Activated B cell treated with CpG ODN at 0.5 μM for 24 hours (primary cell): ENCODE measurements at regions not wholly inside any gene's neighbourhood (a gene's known extent, or its start where the extent isn't known, plus 50 kb on each side); places are given as distances from the start of the nearest gene placed in this dataset.

Source experiments
- ATAC-seq: fragments of 200-7000 bp; cut with Tn5 transposase; one replicate; pipeline ENCODE4 v1.10.0; 2021; ENCODE audit warnings: low read depth, mild to moderate bottlenecking, moderate library complexity
- CTCF ChIA-PET: fragments of 350-600 bp; sonication (Branson Sonifier 250); formaldehyde crosslinking; loops from one replicate; lab custom pipeline; 2021; ENCODE audit warnings: antibody characterized with exemption; lab: Charles Lee
- POLR2A ChIA-PET: fragments of 350-600 bp; sonication (Branson Sonifier 250); formaldehyde crosslinking; loops from one replicate; lab custom pipeline; 2021; ENCODE audit warnings: antibody characterized with exemption; lab: Charles Lee
- DNase-seq: peaks from one replicate; pipeline ENCODE4 v3.0.0; 2022
- H3K27ac Mint-ChIP-seq: one replicate; pipeline ENCODE4 v1.8.0; 2020; ENCODE audit warnings: mixed read lengths
- H3K27me3 Mint-ChIP-seq: one replicate; pipeline ENCODE4 v1.8.0; 2021; ENCODE audit warnings: mixed read lengths
- H3K36me3 Mint-ChIP-seq: one replicate; pipeline ENCODE4 v1.8.0; 2021; ENCODE audit warnings: low read depth, mixed read lengths
- H3K4me1 Mint-ChIP-seq: one replicate; pipeline ENCODE4 v1.8.0; 2021; ENCODE audit warnings: mixed read lengths
- H3K4me3 Mint-ChIP-seq: one replicate; pipeline ENCODE4 v1.8.0; 2020; ENCODE audit warnings: mild to moderate bottlenecking, mixed read lengths
- H3K9me3 Mint-ChIP-seq: one replicate; pipeline ENCODE4 v1.8.0; 2020; ENCODE audit warnings: mixed read lengths
- intact Hi-C: fragments of 100-400 bp; cut with micrococcal nuclease; formaldehyde crosslinking; loops from one replicate; pipeline ENCODE4 v1.15.1; 2024
- TF ChIP-seq, protein P1 (sequence below): fragments of 200-600 bp; IDR thresholded peaks from one replicate; pipeline ENCODE4 v1.8.0; 2022; ENCODE audit warnings: antibody characterized with exemption, mild to moderate bottlenecking

DNA sequence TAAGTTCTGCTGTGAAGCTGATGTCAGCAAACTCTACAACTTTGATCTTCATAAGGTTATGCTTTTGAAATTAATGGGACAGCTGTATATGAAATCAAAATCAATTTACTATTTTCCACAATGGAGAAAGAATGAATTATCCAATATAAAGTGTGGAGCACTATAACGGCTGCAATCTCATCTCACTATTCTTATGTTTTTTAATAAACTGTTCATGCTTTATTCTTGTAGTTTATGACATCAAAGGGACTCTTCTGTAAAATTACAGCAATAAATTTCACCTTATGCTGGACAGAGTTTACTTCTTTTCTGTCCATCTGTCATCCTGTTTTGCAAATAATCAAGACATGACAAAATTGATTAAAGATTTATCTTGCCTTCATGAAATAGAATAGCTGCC is 192.5 kb downstream of the TECRL start:
- DNase-seq: no peak
- H3K27me3 Mint-ChIP-seq: no peaks in the 10 kb centered on the region
- H3K4me3 Mint-ChIP-seq: no peak overlapping the region
- H3K4me1 Mint-ChIP-seq: no peaks in the 10 kb centered on the region
- no peaks in the 10 kb centered on the region for H3K36me3 Mint-ChIP-seq
- CTCF ChIA-PET: no interaction called here
- intact Hi-C loops: no loop called here
- POLR2A ChIA-PET: no interaction called here
- TF ChIP-seq, protein P1, sequence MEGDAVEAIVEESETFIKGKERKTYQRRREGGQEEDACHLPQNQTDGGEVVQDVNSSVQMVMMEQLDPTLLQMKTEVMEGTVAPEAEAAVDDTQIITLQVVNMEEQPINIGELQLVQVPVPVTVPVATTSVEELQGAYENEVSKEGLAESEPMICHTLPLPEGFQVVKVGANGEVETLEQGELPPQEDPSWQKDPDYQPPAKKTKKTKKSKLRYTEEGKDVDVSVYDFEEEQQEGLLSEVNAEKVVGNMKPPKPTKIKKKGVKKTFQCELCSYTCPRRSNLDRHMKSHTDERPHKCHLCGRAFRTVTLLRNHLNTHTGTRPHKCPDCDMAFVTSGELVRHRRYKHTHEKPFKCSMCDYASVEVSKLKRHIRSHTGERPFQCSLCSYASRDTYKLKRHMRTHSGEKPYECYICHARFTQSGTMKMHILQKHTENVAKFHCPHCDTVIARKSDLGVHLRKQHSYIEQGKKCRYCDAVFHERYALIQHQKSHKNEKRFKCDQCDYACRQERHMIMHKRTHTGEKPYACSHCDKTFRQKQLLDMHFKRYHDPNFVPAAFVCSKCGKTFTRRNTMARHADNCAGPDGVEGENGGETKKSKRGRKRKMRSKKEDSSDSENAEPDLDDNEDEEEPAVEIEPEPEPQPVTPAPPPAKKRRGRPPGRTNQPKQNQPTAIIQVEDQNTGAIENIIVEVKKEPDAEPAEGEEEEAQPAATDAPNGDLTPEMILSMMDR: no peak
- H3K9me3 Mint-ChIP-seq: peaks cover 5% of the 10 kb centered on the region
- ATAC-seq: no peak
- no peak overlapping the region for H3K27ac Mint-ChIP-seq

DNA sequence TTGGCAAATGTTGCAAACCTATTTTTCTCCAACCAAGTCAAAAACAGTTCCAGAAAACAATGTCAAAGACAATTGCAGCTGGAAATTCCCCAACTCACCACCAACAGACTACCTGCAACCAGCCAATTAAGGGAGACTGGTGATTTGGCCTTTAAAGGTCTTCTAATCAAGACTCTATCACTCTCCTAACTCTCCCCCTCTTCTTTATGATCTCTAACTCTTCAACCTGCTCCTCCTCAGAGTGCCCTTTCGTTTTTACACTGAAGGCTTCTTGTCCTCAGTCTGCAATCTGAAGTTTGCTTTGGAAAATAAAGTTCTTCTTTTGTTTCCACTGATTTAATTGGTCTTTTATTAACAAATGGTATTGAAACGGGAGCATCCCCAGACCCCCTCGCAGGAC is 203.9 kb downstream of the TECRL start:
- TF ChIP-seq, protein P1: no peak
- ChIA-PET CTCF (no interaction called here), POLR2A (no interaction called here)
- no peak overlapping the region for H3K27ac Mint-ChIP-seq
- DNase-seq (no peak), ATAC-seq (no peak)
- no peak overlapping the region for H3K4me3 Mint-ChIP-seq
- intact Hi-C loops: no loop called here
- no peaks in the 10 kb centered on the region for H3K36me3 Mint-ChIP-seq
- H3K4me1 Mint-ChIP-seq: no peaks in the 10 kb centered on the region
- peaks cover 8% of the 10 kb centered on the region for H3K9me3 Mint-ChIP-seq
- no peaks in the 10 kb centered on the region for H3K27me3 Mint-ChIP-seq

DNA sequence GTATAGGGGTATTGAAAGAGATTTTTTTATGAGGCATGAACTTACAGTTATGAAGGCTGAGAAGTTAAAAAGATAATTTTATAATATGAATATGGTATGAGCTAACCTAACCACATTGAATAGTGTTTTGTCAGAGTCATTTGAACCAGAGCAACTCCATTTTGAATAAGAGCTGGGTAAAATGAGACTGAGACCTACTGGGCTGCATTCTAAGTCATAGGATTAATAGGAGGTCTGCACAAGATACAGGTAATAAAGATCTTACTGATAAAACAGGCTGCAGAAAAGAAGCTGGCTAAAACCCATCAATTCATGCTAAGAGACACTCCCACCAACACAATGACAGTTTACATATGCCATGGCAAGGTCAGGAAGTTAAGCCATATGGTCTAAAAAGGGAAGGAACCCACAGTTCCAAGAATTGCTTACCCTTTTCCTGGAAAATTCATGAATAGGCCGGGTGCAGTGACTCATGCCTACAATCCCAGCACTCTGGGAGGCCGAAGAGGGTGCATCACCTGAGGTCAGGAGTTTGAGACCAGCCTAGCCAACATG is 209.2 kb downstream of the TECRL start:
- H3K27me3 Mint-ChIP-seq: no peaks in the 10 kb centered on the region
- ChIA-PET CTCF (no interaction called here), POLR2A (no interaction called here)
- no peaks in the 10 kb centered on the region for H3K4me1 Mint-ChIP-seq
- intact Hi-C loops: no loop called here
- H3K36me3 Mint-ChIP-seq: no peaks in the 10 kb centered on the region
- no peak overlapping the region for H3K27ac Mint-ChIP-seq
- H3K9me3 Mint-ChIP-seq: peaks cover 3% of the 10 kb centered on the region
- no peak for ATAC-seq
- no peak for DNase-seq
- TF ChIP-seq, protein P1: no peak
- H3K4me3 Mint-ChIP-seq: no peak overlapping the region

DNA sequence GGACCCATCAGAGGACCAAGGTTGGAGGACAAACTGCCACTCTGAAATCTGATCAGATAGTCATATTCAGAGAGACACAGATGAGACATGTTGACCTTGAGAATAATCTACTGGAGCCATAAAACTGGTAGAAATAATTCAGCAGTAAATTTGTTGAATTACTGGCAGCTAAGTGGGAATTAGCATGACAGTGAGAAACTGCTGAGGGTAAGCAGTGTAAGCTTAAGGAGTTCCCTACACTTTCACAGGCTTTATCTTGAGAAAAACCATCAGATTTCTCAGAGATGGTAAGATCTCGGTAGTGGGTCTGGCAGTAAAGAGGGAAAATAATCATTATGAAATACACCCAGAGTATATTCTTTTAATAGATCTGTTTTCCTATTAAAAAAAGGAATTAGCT is 213.7 kb downstream of the TECRL start:
- Mint-ChIP-seq H3K4me1 (no peaks in the 10 kb centered on the region), H3K4me3 (no peak overlapping the region), H3K36me3 (no peaks in the 10 kb centered on the region), H3K27ac (no peak overlapping the region), H3K9me3 (peaks cover 4% of the 10 kb centered on the region), H3K27me3 (no peaks in the 10 kb centered on the region)
- ATAC-seq: no peak
- DNase-seq: no peak
- CTCF ChIA-PET: no interaction called here
- TF ChIP-seq, protein P1: no peak
- intact Hi-C loops: no loop called here
- POLR2A ChIA-PET: no interaction called here

DNA sequence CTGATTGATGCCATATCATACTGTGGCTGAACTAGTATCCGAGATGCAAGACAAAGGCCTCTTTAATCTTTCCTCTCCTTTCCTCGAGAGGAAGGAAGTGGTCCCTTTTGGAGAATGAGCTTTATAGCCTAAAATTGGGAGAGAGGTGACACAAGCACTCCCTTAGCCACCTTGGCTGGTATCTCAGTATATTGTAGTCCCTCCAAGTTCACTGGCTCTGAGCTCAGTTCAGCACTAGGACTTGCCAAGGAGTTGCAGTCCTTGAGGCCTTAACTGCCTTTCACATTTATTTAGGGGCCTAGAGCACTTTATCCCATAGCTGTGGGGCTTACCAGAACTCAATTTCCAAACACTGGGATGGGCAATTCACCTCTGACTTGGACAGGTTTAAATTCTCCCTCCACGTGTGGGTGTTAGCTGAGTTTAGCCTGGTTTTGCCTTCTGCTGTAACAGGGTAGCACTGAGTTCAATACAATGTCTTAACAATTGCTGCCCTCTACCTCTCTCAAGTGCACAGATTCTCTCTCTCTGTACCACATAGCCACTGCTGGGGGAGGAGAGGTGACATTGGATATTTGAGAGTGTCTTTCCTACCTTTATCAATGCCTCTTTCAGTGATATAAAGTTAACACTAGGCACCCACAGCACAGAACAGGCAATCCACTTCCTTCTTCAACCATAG is 216.4 kb downstream of the TECRL start:
- H3K4me3 Mint-ChIP-seq: no peak overlapping the region
- POLR2A ChIA-PET: no interaction called here
- CTCF ChIA-PET: no interaction called here
- no peaks in the 10 kb centered on the region for H3K4me1 Mint-ChIP-seq
- no peaks in the 10 kb centered on the region for H3K27me3 Mint-ChIP-seq
- H3K36me3 Mint-ChIP-seq: no peaks in the 10 kb centered on the region
- no peak overlapping the region for H3K27ac Mint-ChIP-seq
- DNase-seq: no peak
- peaks cover 6% of the 10 kb centered on the region for H3K9me3 Mint-ChIP-seq
- no peak for ATAC-seq
- TF ChIP-seq, protein P1: no peak
- intact Hi-C loops: no loop called here
